HG03025 (cell line): ENCODE measurements at regions not wholly inside any gene's neighbourhood (a gene's known extent, or its start where the extent isn't known, plus 50 kb on each side); places are given as distances from the start of the nearest gene placed in this dataset.
"Not testable (repeated sequence)": the region's sequence is repeated elsewhere in the genome, so short reads cannot be mapped to it uniquely, and the experiment has no call there.

Experiments used
- ATAC-seq: cut with Tn5 transposase; IDR thresholded peaks from one replicate; pipeline ENCODE4 v1.9.1; 2021; ENCODE audit warnings: mild to moderate bottlenecking, moderate library complexity; ENCODE audit not compliant: unreplicated experiment, low FRiP score

DNA sequence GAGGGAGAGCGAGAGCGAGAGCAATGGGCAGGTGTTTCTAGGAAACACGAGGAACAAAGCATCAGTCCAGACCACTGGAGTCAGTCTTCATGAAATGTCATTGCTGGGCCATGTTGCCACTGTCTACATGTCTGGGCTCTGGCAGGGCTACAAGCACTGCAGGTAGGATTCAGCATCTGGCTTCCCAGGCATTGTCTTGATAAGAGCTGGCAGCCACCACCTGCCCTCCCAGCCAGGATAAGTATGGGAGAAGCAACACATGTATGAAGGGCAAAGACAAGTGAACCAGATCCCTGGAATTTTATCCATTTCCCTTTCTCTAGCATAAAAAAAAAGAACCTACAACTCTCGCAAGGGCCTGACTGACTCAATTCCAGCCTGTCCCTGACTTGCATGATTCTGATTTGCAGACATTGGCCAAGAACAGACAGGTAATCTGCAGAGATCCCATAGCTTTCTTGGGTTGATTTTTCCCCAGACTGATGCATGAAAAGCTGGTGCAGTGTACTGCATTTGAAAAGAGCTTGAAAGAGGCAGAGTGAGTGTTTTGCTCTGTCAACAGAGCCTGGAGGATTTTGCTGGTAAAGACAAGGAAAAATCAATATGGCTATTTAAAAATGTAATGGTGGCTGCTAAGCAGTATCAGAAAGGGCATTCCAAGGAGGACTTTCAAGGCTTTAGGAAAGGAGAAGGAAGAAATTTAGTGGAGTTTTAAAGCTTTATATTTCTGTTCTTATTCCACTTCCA is 157.2 kb upstream of the MYRIP start:
- no peak for ATAC-seq

DNA sequence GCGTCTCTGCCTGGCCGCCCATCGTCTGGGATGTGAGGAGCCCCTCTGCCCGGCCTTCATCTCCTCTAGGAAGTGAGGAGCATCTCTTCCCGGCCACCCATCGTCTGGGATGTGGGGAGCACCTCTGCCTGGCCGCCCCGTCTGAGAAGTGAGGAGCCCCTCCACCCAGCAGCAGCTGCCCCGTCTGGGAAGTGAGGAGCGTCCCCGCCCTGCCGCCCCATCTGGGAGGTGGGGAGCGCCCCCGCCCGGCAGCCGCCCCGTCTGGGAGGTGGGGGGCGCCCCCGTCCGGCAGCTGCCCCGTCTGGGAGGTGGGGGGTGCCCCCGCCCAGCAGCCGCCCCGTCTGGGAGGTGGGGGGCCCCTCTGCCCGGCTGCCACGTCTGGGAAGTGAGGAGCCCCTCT is 153.7 kb upstream of the MYRIP start:
- not testable (repeated sequence) for ATAC-seq

DNA sequence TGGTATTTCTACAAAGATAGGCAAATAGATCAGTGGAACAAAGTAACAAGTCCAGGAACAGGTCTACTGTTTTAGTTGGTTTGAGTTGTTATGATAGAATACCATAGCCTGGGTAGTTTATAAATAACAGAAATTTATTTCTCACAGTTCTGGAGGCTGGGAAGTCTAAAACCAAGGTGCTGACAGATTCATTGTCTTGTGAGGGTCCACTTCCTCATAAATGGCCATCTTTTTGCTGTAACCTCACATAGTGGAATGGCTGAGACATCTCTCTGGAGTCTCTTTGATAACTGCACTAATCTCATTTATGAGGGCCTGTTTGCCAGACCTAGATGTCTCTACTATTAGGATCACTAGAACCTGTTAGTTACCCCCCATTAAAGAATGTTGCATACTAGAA is 152.3 kb upstream of the MYRIP start:
- ATAC-seq, result no peak

DNA sequence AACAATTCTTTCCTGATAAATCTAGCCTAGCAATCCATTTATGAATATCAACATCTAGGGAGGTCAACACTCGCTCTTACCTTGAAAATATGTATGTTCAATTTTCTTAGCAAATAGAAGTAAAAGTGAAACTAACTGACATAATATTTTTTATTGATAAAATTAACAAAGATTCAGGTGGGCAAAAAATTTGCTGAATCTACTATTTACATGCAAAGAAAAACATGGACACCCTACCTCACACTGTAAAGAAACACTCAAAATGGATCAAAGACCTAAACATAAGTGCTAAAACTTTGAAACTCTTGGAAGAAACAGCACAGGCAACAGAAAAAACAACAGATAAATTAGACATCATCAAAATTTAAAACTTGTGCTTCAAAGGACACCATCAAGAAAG is 151.6 kb upstream of the MYRIP start:
- no peak for ATAC-seq

DNA sequence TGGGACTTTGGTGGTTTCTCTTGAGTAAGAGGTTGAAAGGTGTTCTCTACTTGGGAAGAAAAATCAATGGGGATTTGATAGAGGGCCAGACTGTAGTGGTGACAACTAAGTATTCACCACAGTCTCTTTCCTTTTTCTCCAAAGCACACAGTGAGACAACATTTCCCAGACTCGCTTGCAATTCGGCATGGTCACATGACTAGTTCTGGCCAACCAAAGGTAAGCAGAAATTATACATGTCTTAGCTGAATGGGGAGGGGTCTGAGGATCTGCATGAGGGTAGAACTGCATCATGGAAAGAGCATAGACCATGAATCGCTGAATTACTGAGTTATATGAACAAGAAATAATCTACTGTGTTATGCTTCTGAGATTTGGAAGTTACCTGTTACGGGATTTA is 144.5 kb upstream of the MYRIP start:
- ATAC-seq, result no peak

DNA sequence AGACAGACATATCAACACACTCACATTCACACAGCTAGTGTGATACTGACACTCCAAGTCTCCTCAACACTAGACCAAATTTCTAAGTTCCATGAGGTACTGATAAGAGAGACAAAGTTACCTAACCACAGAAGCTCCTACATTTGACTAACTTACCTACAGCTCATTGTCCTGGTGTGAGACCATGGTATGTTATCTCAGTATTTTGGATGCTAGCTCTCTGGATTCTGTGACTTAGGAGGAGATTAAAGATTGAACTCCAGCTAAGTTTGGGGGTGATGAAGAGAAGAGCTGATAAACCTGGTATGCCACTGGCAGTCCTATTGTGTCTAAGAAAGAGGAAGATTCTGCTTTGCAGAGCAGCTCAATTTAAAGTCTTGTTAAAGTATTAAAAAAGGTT is 144.0 kb upstream of the MYRIP start:
- ATAC-seq, result no peak

DNA sequence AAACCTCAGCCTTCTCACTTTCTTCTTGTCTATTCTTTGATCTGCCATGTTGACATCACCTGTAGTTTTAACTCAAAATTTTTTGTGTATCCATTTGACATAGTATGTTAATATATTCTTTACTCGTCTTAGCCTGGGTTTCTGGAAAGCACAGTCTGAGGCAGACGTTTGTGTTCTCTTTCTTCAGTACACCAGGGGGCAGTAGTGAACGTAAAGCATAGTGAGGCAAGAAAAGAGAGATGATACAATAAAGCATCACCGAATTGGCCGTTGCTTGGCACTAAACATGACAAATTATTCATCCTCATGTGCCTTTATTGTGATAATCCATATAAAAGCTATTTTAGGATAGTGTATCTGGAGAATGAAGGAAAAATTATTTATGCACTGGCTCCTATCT is 141.0 kb upstream of the MYRIP start:
- ATAC-seq, result no peak

DNA sequence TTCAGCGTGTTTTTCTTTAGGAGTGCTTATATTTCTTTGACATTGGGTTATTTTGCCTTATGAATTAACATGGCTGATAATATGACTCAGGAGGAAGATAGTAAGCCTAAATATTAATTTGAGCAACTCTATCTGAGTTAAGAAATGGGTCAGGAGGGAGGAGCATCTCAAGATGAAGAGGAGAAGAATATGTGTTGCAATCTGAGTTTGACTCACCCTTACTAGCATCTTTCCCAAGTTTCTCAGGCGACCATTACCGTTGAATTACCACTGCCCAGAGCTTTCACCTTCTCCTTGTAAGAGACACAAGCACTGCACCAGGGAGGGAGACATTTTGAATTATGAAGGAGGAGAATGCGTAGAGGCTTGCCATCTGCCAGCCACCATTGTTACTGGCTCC is 138.3 kb upstream of the MYRIP start:
- ATAC-seq, result no peak

DNA sequence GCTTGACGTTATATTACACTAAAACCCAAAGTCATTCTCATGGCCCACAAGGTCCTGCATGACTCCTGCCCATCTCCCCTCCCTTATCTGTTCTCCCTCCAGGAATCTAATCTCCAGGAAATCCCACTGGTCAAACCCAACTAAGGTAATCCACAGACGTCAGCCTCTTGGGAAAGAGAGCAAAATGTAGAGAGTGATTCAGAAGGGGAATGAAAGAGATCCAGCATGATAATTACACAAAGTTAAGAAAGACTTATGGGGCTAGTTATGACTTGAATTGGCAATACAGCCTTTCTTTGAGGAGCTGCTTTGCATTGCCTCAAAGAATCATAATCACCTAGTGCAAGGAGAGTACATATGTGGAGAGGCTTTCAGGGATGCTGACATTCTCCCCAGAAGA is 137.8 kb upstream of the MYRIP start:
- ATAC-seq, result no peak

DNA sequence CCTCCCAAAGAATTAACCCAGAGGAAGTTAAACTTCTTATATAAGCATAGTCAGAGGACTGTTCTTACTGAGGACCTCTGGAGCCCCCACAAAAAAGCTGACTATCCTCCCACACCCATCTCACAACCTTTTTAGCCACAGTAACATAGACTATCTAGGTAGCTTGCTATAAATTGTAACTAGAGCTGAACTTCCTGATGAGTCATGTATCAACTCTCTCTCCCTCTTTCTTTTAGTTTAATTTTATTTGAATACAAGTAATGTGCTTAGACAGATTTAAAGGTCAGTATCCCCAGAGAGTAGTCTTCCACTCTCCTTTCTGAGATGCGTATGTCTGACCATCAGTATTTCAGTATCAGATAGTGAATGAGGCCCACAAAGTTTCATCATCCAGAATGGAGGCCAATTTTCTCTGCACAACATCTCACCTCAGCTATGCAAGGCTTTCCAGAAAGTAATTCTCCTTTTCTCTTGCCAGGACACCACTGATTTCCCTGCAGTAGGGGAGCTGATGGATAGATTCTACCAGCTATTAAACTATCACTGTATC is 104.0 kb upstream of the MYRIP start:
- ATAC-seq, result no peak

DNA sequence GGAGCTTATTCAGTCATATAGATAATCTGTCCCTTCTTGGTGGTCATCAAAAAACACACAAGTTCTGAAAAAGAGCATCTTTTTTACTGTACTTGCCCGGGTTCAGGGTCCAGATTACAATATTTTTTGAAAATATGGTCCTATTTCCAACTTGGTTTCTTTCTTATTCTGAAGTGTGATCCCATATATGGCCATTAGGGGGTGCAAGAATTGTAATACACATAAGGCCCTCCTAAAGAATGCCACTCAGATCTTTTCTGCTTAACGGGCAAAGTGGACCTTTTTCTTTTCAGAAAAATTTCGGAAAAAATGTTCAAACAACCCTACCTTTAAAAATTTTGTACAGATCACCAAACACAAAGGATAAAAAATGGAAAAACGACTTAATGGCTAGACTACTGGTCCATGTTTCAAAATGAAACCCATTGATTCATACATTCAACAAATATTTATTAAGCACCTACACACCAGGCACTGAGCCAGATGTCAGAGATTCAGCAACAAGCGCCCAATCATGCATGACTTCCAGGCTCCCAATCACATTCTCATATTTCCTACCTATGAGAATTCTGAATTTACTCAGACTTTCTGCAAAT is 102.0 kb upstream of the MYRIP start:
- no peak for ATAC-seq

DNA sequence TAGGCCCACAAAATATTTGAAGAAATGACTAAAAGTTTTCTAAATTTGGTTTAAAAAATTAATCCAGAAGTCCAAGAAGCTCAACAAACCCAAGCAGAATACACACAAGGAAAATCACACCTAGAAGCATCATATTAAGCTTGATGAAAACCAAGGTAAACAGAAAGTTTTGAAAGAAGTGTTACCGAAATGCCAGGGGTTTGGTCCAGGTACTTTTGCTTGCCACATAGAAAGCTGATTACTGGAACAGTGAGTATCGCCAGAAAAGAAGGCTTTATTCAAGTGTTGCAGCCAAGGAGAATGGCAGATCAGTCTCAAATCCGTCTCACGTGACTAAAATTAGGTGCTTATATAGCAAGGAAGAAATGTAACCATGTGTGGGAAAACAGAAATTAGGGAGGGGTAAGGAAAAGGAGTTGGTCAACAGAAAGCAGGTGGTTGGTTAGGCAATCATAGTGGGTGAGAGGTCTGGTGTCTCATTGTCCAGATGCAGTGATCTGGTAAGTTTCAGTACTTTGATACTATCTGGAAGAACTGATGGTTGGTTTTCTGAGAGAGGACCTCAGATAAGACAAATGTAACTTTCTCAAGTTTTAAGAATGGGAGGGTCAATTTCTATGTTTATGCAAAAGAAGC is 96.9 kb upstream of the MYRIP start:
- no peak for ATAC-seq

DNA sequence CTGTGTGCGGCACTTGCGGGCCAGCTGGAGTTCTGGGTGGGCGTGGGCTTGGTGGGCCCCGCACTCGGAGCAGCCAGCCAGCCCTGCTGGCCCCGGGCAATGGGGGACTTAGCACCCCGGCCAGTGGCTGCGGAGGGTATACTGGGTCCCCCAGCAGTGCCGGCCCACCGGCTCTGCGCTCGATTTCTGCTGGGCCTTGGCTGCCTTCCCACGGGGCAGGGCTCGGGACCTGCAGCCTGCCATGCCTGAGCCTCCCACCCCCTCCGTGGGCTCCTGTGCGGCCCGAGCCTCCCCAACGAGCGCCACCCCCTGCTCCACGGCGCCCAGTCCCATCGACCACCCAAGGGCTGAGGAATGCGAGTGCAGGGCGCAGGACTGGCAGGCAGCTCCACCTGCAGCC is 96.1 kb upstream of the MYRIP start:
- not testable (repeated sequence) for ATAC-seq

DNA sequence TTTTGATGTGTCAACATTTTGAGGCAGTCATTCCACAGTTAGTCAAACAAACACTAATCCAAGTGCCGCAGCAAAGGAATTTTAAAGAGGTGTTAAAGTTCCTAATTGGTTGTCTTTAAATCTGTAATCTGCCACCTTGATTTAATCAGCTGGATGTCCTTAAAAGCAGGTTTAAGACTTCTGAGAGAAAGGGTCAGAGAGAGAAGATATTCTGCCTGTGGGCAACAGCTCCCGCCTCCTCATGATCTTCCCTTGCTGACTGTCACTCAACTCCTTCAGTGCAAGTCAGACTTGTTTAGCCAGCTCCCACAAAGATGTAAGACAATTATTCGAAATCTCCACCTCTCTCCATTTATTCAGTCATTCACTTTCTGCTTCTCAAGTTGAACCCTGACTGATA is 92.6 kb upstream of the MYRIP start:
- ATAC-seq, result no peak

DNA sequence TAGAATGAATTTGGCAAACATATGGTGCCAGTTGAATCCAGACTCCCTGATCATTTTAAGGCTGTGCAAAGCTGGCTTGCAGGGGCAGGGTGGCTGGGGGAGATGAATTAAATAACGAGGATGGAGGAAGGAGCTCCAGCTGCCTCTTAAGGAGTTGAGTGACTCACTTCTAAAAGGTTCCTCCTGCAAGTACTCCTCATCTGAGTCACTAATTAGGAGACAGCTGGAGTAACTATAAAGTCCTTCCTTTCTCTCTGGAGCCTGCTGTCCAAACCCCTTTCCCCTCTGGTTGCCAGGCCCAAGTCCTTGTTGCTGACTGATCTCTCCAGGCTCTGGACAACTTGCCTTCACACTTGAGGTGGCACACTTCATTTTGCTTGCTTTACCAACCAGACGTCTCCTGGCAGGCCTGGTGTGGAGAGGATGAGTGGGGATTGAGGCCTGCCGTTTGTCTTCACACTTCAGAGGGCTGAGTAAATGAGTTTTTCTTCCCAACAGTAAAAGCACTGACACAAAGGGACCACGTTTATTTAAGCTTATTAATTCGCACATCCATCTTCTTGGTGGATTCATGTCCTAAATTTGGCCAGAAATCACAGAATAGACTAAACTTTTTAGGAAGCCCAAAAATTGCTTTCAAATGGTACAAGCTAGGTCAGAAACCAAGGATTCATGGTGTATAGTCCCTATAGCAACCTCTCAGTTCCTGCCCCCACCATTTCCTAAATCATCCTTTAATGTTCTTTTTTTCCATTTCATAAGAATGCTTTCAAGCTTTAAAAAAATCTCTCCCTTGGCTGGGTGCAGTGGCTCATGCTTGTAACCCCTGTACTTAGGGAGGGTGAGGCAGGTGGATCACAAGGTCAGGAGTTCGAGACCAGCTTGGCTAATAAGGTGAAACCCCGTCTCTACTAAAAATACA is 90.5 kb upstream of the MYRIP start:
- no peak for ATAC-seq

DNA sequence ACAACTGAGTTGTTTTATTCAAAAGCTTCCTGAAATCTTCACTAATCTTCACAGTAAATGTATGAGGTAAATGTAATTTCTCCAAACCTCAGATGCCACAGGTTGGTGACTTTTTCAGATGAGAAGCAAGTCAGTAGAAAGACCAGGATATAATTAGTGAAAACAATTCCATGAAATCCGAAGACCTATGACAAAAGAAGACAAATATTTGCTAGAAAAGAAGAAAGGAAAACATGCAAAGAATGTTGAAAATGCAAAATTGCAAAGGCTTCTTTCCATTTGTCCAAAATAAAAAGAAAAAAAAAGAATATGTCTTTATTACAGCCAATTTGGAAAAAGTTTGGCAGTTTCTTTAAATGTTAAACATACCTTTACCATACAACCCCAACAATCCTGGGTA is 88.3 kb upstream of the MYRIP start:
- ATAC-seq, result no peak

DNA sequence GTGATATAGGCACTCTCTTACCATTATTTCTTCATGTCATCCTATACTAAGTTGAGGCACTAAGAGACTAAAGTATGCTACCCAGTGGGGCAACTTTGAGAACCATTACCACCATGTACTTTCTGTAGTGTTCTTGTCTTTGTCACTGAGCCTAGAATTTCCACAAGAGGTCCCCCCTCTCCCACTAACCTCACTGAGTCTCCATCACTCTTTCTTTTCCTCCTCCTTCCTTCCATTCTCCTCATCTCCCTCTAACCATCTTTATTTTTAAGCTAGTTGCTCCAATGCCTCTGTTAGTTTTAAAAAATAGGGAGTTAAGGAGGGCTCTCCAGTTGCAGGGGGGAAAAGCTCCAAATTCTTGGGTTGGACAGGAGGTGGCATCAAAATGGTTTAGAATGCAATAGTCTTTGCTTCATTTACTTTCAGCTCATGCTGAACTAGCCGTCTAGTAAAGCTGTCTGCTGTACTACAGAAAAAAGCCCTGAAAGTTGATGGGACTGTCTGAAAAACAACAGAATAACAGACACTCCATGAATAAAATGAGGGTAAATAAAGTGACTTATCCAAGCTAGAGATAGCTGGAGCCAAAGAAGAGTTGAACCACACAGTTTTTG is 85.1 kb upstream of the MYRIP start:
- no peak for ATAC-seq

DNA sequence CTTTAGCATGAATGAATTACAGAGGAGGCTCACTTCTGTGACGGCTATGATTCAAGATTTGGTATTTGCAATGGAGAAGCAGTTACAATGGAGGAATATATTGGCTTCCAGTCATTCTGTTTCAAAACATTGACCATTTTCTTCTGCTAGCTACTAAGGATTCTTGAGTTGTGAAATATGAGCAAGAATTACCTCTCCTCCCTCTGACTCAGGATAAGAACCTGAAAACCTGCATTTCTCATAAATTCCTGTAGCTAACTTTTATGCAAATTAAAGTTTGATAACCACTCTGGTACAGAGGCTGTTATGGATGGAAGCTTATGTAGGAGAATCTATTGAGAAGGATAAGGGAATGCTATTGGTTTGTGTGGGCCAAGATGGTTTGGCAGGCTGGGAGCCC is 84.1 kb upstream of the MYRIP start:
- no peak for ATAC-seq

DNA sequence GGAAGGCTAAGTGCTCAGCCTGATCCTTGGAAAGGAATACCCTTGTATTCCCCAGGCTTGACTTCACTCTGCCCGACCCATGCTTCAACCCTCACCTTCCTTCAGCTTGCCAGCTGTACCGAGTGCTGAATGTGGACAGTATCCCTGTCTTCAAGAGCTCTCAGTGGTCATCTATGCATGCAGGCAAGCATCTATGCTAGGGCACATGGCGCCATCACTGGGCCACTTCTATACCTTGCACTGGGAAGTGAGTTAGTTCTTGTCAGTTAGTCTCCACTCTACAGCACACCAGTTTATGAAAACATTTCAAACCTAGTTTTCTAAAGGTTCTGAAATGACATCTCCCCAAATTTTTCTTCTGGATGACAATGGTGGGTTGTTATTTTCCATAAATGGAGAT is 82.0 kb upstream of the MYRIP start:
- ATAC-seq, result no peak

DNA sequence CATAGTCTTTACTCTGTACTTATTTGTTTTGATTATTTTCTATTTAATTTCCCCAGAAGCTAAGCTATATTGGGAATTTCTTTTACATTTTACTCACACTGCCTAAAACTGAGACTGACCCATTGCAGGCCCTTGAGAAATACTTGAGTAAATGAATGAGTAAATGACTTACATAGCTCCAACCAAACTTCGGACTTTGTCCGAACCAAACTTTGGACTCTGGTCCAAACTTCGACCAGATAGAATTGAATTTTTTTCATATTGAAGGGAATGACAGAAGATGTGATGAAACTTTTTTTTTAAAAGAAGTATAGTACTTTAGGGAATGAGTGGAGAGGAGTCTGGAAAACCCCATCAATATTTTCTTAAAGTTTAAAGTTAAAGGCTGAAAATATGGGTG is 75.6 kb upstream of the MYRIP start:
- ATAC-seq, result no peak
